Brain microvascular endothelial cell (primary cell): ENCODE measurements at regions not wholly inside any gene's neighbourhood (a gene's known extent, or its start where the extent isn't known, plus 50 kb on each side); places are given as distances from the start of the nearest gene placed in this dataset.

ENCODE experiments used
- DNase-seq: peaks from one replicate; pipeline ENCODE4 v3.0.0-alpha.2; 2020
- H3K27ac ChIP-seq: fragments of 250-450 bp; sonication (Bioruptor Pico); 2 replicates; pipeline ENCODE4 v1.5.1; 2020; ENCODE audit warnings: mild to moderate bottlenecking, moderate library complexity
- H3K27me3 ChIP-seq: fragments of 250-450 bp; sonication (Bioruptor Pico); replicated peaks from 2 replicates; pipeline ENCODE4 v1.5.1; 2020; ENCODE audit warnings: mild to moderate bottlenecking
- H3K36me3 ChIP-seq: fragments of 250-450 bp; sonication (Bioruptor Pico); replicated peaks from 2 replicates; pipeline ENCODE4 v1.5.1; 2020; ENCODE audit warnings: mild to moderate bottlenecking
- H3K4me3 ChIP-seq: 2 replicates; pipeline ENCODE4 v1.5.1; 2011; ENCODE audit warnings: low read depth, mild to moderate bottlenecking, control low read depth, low read length, moderate library complexity
- in situ Hi-C: cut with HindIII; loops from 2 replicates; pipeline ENCODE4 v1.10.0; 2017; ENCODE audit warnings: low sequenced_read_pairs, low pct_ligation_motif_present
- TF ChIP-seq, protein P1 (sequence below): IDR thresholded peaks from 2 replicates; pipeline ENCODE4 v1.5.1; 2011; ENCODE audit warnings: low read depth, mild to moderate bottlenecking, moderate library complexity, low read length, control low read depth, inconsistent platforms; ENCODE audit errors: missing control alignments

- no peaks in the 10 kb centered on the region for H3K36me3 ChIP-seq
- H3K27ac ChIP-seq: no peak overlapping the region
- in situ Hi-C loops: no loop called here
- no peak overlapping the region for H3K4me3 ChIP-seq
- no peaks in the 10 kb centered on the region for H3K27me3 ChIP-seq
- no peak for DNase-seq
- TF ChIP-seq, protein P1, sequence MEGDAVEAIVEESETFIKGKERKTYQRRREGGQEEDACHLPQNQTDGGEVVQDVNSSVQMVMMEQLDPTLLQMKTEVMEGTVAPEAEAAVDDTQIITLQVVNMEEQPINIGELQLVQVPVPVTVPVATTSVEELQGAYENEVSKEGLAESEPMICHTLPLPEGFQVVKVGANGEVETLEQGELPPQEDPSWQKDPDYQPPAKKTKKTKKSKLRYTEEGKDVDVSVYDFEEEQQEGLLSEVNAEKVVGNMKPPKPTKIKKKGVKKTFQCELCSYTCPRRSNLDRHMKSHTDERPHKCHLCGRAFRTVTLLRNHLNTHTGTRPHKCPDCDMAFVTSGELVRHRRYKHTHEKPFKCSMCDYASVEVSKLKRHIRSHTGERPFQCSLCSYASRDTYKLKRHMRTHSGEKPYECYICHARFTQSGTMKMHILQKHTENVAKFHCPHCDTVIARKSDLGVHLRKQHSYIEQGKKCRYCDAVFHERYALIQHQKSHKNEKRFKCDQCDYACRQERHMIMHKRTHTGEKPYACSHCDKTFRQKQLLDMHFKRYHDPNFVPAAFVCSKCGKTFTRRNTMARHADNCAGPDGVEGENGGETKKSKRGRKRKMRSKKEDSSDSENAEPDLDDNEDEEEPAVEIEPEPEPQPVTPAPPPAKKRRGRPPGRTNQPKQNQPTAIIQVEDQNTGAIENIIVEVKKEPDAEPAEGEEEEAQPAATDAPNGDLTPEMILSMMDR: no peak
These were observed 275.2 kb upstream of the SSTR1 start for GRCh38 chr14:37932481-37932880.

- Histone ChIP-seq H3K4me3 (no peak overlapping the region), H3K27ac (no peak overlapping the region), H3K36me3 (no peaks in the 10 kb centered on the region), H3K27me3 (no peaks in the 10 kb centered on the region)
- no peak for DNase-seq
- in situ Hi-C loops: no loop called here
- TF ChIP-seq, protein P1: no peak
These were observed 270.7 kb upstream of the SSTR1 start for GRCh38 chr14:37936971-37937370.

- no peaks in the 10 kb centered on the region for H3K27me3 ChIP-seq
- no peak overlapping the region for H3K27ac ChIP-seq
- in situ Hi-C loops: no loop called here
- no peaks in the 10 kb centered on the region for H3K36me3 ChIP-seq
- no peak for DNase-seq
- TF ChIP-seq, protein P1: no peak
- no peak overlapping the region for H3K4me3 ChIP-seq
These were observed 268.2 kb upstream of the SSTR1 start for GRCh38 chr14:37939442-37940028.

DNA sequence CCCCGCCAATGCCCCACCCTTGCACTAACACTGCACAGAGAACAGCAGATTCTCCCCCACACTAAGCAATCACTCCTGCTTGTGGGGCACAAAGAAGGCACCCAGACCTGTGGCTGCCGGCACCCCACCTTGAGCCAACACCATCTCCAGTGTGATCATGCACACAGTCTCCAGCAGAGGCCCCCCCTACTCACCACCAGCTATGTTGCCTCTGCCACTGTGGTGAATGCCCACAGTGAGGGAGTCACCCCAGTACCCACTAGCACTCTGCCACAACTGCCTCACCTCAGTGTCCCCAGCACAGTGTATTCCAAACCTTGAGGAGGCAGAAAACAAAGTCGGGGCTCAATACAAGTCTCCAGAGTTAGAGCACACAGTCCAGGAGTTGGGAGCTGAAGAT lies 261.7 kb upstream of the SSTR1 start:
- in situ Hi-C loops: no loop called here
- no peaks in the 10 kb centered on the region for H3K36me3 ChIP-seq

GRCh38 chr14:37946819-37947218 lies 260.9 kb upstream of the SSTR1 start:
- in situ Hi-C loops: no loop called here
- H3K4me3 ChIP-seq: no peak overlapping the region
- TF ChIP-seq, protein P1: no peak
- no peak for DNase-seq
- H3K36me3 ChIP-seq: no peaks in the 10 kb centered on the region
- H3K27me3 ChIP-seq: no peaks in the 10 kb centered on the region
- H3K27ac ChIP-seq: no peak overlapping the region

More for the DNA sequence above, 261.7 kb upstream of the SSTR1 start:
- H3K27me3 ChIP-seq: no peaks in the 10 kb centered on the region
- no peak for DNase-seq
- no peak overlapping the region for H3K27ac ChIP-seq
- TF ChIP-seq, protein P1: no peak
- H3K4me3 ChIP-seq: no peak overlapping the region

DNA sequence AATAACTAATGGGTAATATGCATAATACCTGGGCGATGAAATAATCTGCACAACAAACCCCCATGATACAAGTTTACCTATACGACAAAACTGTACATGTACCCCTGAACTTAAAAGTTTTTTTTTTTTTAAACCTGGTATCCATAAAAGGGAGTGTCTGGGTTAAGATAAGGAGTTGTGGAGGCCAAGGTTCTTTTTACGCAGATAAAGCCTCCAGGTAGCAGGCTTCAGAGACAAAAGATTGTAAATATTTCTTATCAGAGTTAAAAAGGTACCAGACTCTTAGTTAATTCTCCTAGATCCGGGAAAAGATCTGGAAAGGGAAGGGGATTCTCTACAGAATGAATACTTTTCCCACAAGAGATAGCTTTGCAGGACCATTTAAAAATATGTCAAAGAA lies 259.4 kb upstream of the SSTR1 start:
- DNase-seq: no peak
- Histone ChIP-seq H3K4me3 (no peak overlapping the region), H3K27ac (no peak overlapping the region), H3K27me3 (no peaks in the 10 kb centered on the region), H3K36me3 (no peaks in the 10 kb centered on the region)
- TF ChIP-seq, protein P1: no peak
- in situ Hi-C loops: no loop called here
